ENCODE measurements at regions not wholly inside any gene's neighbourhood (a gene's known extent, or its start where the extent isn't known, plus 50 kb on each side); places are given as distances from the start of the nearest gene placed in this dataset.

DNA sequence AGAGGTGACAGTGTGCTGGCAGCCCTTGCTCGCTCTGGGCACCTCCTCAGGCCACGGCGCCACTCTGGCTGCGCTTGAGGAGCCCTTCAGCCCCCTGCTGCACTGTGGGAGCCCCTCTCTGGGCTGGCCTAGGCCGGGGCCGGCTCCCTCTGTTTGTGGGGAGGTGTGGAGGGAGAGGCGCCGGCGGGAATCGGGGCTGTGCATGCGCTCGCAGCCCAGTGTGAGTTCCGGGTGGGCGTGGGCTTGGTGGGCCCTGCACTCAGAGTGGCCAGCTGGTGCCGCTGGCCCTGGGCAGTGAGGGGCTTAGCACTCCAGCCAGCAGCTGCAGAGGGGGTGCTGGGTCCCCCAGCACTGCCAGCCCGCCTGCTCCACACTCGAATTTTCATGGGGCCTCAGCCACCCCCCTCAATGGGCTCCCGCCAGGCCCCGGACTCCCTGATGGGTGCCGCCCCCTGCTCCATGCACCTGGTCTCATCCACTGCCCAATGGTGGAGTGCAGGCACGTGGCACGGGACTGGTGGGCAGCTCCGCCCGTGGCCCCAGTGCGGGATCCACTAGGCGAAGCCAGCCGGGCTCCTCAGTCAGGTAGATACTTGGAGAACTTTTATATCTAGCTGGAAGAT, 96.7 kb upstream of the BET1 start:
- Histone ChIP-seq H3K79me2 (ENCODE audit: insufficient read depth, low read length) (no peaks in the 10 kb centered on the region), H3K36me3 (ENCODE audit: insufficient read depth, low read length) (no peaks in the 10 kb centered on the region), H3K9me3 (ENCODE audit: insufficient read depth, low read depth, low read length) (no peaks in the 10 kb centered on the region), H2AFZ (ENCODE audit: low read depth, low read length) (no peak overlapping the region), H3K4me3 (ENCODE audit: insufficient read depth, low read depth, low read length) (no peak overlapping the region), H3K27ac (ENCODE audit: low read depth, low read length) (no peak overlapping the region), H3K9ac (ENCODE audit: low read length) (no peak overlapping the region), H3K27me3 (ENCODE audit: insufficient read depth, low read length) (no peaks in the 10 kb centered on the region), H3K4me2 (ENCODE audit: low read length) (no peak overlapping the region), H4K20me1 (ENCODE audit: insufficient read depth, low read length) (no peaks in the 10 kb centered on the region), H3K4me1 (ENCODE audit: insufficient read depth, low read length) (no peaks in the 10 kb centered on the region)
- H3K36me3 Mint-ChIP-seq (ENCODE audit: low read depth, unreplicated experiment), result no peaks in the 10 kb centered on the region
- no peak overlapping the region for H3K27ac Mint-ChIP-seq (ENCODE audit: unreplicated experiment)
- DNase-seq (ENCODE audit: low read depth), result no peak
- H3K4me3 Mint-ChIP-seq (ENCODE audit: unreplicated experiment), result no peak overlapping the region
- no peaks in the 10 kb centered on the region for H3K9me3 Mint-ChIP-seq (ENCODE audit: unreplicated experiment)
- no peaks in the 10 kb centered on the region for H3K27me3 Mint-ChIP-seq (ENCODE audit: low read depth, unreplicated experiment)
- TF ChIP-seq, protein P1, sequence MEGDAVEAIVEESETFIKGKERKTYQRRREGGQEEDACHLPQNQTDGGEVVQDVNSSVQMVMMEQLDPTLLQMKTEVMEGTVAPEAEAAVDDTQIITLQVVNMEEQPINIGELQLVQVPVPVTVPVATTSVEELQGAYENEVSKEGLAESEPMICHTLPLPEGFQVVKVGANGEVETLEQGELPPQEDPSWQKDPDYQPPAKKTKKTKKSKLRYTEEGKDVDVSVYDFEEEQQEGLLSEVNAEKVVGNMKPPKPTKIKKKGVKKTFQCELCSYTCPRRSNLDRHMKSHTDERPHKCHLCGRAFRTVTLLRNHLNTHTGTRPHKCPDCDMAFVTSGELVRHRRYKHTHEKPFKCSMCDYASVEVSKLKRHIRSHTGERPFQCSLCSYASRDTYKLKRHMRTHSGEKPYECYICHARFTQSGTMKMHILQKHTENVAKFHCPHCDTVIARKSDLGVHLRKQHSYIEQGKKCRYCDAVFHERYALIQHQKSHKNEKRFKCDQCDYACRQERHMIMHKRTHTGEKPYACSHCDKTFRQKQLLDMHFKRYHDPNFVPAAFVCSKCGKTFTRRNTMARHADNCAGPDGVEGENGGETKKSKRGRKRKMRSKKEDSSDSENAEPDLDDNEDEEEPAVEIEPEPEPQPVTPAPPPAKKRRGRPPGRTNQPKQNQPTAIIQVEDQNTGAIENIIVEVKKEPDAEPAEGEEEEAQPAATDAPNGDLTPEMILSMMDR (IDR thresholded peaks at IDR 0.05; ENCODE audit: insufficient read depth, low read depth, low read length), result no peak
- TF ChIP-seq EZH2 (IDR thresholded peaks at IDR 0.05; ENCODE audit: insufficient read depth, low read length), result no peak
- H3K4me1 Mint-ChIP-seq (ENCODE audit: low read depth, unreplicated experiment), result no peaks in the 10 kb centered on the region
- no peak for FAIRE-seq

DNA sequence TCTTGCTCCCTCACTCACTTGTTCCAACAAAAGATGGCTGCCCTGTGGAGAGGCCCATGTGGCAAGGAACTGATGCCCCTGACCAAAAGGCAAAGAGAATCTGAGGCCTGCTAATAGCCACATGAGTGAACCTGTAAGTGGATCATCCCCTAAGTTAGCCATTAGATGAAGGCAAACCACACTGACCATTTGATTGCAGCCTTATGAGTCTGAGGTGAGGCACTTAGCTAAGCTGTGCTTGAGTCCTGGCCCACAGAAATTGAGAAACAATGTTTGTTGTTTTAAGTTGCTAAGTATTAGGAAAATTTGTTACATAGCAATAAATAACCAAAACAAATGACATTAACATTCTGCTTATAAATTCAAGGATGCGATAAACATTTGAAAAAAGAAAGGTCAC, 100.1 kb upstream of the BET1 start:
- H3K4me3 Mint-ChIP-seq (ENCODE audit: unreplicated experiment), result no peak overlapping the region
- no peaks in the 10 kb centered on the region for H3K36me3 Mint-ChIP-seq (ENCODE audit: low read depth, unreplicated experiment)
- no peaks in the 10 kb centered on the region for H3K9me3 Mint-ChIP-seq (ENCODE audit: unreplicated experiment)
- H3K36me3 ChIP-seq (ENCODE audit: insufficient read depth, low read length), result no peaks in the 10 kb centered on the region
- no peaks in the 10 kb centered on the region for H3K79me2 ChIP-seq (ENCODE audit: insufficient read depth, low read length)
- peak; percentile 37 for FAIRE-seq
- no peaks in the 10 kb centered on the region for H4K20me1 ChIP-seq (ENCODE audit: insufficient read depth, low read length)
- H3K27me3 ChIP-seq (ENCODE audit: insufficient read depth, low read length), result no peaks in the 10 kb centered on the region
- H3K27me3 Mint-ChIP-seq (ENCODE audit: low read depth, unreplicated experiment), result no peaks in the 10 kb centered on the region
- H3K9ac ChIP-seq (ENCODE audit: low read length), result no peak overlapping the region
- no peaks in the 10 kb centered on the region for H3K4me1 Mint-ChIP-seq (ENCODE audit: low read depth, unreplicated experiment)
- no peak overlapping the region for H3K4me2 ChIP-seq (ENCODE audit: low read length)
- no peak overlapping the region for H3K4me3 ChIP-seq (ENCODE audit: insufficient read depth, low read depth, low read length)
- H3K4me1 ChIP-seq (ENCODE audit: insufficient read depth, low read length), result no peaks in the 10 kb centered on the region
- TF ChIP-seq, protein P1 (IDR thresholded peaks at IDR 0.05; ENCODE audit: insufficient read depth, low read depth, low read length), result no peak
- no peak for TF ChIP-seq EZH2 (IDR thresholded peaks at IDR 0.05; ENCODE audit: insufficient read depth, low read length)
- H3K27ac Mint-ChIP-seq (ENCODE audit: unreplicated experiment), result no peak overlapping the region
- no peak overlapping the region for H3K27ac ChIP-seq (ENCODE audit: low read depth, low read length)
- DNase-seq (ENCODE audit: low read depth), result no peak
- no peak overlapping the region for H2AFZ ChIP-seq (ENCODE audit: low read depth, low read length)
- H3K9me3 ChIP-seq (ENCODE audit: insufficient read depth, low read depth, low read length), result no peaks in the 10 kb centered on the region

DNA sequence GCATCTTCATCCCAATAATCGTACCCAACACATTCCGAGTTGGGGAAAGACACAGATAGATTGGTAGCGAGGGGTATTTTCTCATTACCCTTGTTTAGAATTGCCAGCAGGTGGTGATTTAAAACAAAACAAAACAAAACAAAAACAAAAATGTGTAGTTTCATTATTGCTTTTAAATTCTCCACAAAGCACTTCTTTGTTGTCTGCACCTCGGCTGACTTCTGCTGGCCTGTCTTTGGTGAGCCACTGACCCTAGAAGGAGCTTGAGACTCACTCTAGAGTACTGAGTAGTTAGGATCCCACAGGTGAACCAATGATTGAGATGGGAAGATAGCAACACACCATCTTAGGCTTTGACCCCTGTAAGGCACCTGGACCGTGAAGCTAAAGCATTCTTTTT, 105.4 kb upstream of the BET1 start:
- Histone ChIP-seq H3K79me2 (ENCODE audit: insufficient read depth, low read length) (no peaks in the 10 kb centered on the region), H3K4me3 (ENCODE audit: insufficient read depth, low read depth, low read length) (no peak overlapping the region), H3K9me3 (ENCODE audit: insufficient read depth, low read depth, low read length) (no peaks in the 10 kb centered on the region), H3K4me2 (ENCODE audit: low read length) (no peak overlapping the region), H4K20me1 (ENCODE audit: insufficient read depth, low read length) (no peaks in the 10 kb centered on the region), H3K4me1 (ENCODE audit: insufficient read depth, low read length) (no peaks in the 10 kb centered on the region), H3K9ac (ENCODE audit: low read length) (no peak overlapping the region), H3K27ac (ENCODE audit: low read depth, low read length) (no peak overlapping the region), H3K27me3 (ENCODE audit: insufficient read depth, low read length) (no peaks in the 10 kb centered on the region), H2AFZ (ENCODE audit: low read depth, low read length) (no peak overlapping the region), H3K36me3 (ENCODE audit: insufficient read depth, low read length) (no peaks in the 10 kb centered on the region)
- peaks cover 3% of the 10 kb centered on the region for H3K4me1 Mint-ChIP-seq (ENCODE audit: low read depth, unreplicated experiment)
- no peaks in the 10 kb centered on the region for H3K36me3 Mint-ChIP-seq (ENCODE audit: low read depth, unreplicated experiment)
- no peaks in the 10 kb centered on the region for H3K27me3 Mint-ChIP-seq (ENCODE audit: low read depth, unreplicated experiment)
- H3K27ac Mint-ChIP-seq (ENCODE audit: unreplicated experiment), result no peak overlapping the region
- no peak overlapping the region for H3K4me3 Mint-ChIP-seq (ENCODE audit: unreplicated experiment)
- TF ChIP-seq, protein P1 (IDR thresholded peaks at IDR 0.05; ENCODE audit: insufficient read depth, low read depth, low read length), result no peak
- TF ChIP-seq EZH2 (IDR thresholded peaks at IDR 0.05; ENCODE audit: insufficient read depth, low read length), result no peak
- DNase-seq (ENCODE audit: low read depth), result no peak
- FAIRE-seq, result no peak
- H3K9me3 Mint-ChIP-seq (ENCODE audit: unreplicated experiment), result no peaks in the 10 kb centered on the region

Measured in astrocyte (in vitro differentiated cells and primary cell).